Endothelial cell of umbilical vein (primary cell): ENCODE measurements at regions not wholly inside any gene's neighbourhood (a gene's known extent, or its start where the extent isn't known, plus 50 kb on each side); places are given as distances from the start of the nearest gene placed in this dataset.

Experiments used
- EZH2 ChIP-seq: IDR thresholded peaks from 2 replicates; pipeline ENCODE4 v1.6.1; 2012; ENCODE audit warnings: borderline replicate concordance, low read depth, mild to moderate bottlenecking, moderate library complexity, low read length, inconsistent platforms; ENCODE audit not compliant: severe bottlenecking
- FOS ChIP-seq: IDR thresholded peaks from 2 replicates; pipeline ENCODE4 v1.6.1; 2011; ENCODE audit warnings: mild to moderate bottlenecking, low read length, moderate library complexity, borderline replicate concordance; ENCODE audit not compliant: insufficient read depth
- GATA2 ChIP-seq: IDR thresholded peaks from 2 replicates; pipeline ENCODE4 v1.7.0; 2011; ENCODE audit warnings: low read depth, mild to moderate bottlenecking, moderate library complexity, mixed read lengths, low read length; ENCODE audit not compliant: insufficient read length, insufficient read depth
- POLR2A ChIP-seq: IDR thresholded peaks from 2 replicates; pipeline ENCODE4 v1.6.1; 2012; ENCODE audit warnings: low read depth, mild to moderate bottlenecking, control low read depth, low read length
- TF ChIP-seq, protein P1 (sequence below), 2 donors: IDR thresholded peaks; 1 replicate in 1 of 2; 2 replicates in 1 of 2; pipeline ENCODE4 v1.5.1; 2011; ENCODE audit warnings: low read length in 2 of 2, mild to moderate bottlenecking in 2 of 2, moderate library complexity in 2 of 2, control low read depth in 1 of 2, inconsistent platforms in 1 of 2, low read depth in 1 of 2; ENCODE audit not compliant: insufficient read depth in 1 of 2; ENCODE audit errors: extremely low read depth in 1 of 2
- TF ChIP-seq, protein P2 (sequence below): IDR thresholded peaks from 2 replicates; pipeline ENCODE4 v1.6.1; 2011; ENCODE audit not compliant: insufficient read depth, insufficient read length

DNA sequence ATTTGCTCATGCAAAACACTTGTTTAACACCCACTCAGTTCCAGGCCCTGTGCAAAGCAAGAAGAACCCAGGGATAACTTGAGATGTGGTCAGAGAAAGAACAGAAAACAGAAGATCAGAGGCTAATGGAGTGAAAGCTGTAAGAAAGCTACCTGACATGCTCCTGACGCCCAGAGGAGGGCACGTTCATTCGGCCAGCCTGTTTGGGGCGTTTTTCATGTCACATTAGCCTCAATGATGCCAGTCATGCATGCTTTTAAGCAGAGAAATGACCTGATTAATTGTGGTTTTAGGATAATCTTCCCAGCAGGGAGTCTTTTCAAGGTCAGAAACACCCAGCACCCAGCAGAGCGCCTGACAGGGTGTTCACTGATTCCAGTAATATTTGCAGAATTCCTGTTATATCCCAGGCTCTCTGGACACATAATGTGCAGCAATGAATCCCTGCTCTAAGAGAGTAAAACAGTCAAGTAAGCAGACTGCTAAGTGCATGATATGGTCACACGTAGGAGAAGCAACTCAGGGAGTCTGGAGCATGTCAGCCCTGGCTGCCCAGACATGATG, 320.0 kb downstream of the LRATD1 start:
- TF ChIP-seq, protein P1, sequence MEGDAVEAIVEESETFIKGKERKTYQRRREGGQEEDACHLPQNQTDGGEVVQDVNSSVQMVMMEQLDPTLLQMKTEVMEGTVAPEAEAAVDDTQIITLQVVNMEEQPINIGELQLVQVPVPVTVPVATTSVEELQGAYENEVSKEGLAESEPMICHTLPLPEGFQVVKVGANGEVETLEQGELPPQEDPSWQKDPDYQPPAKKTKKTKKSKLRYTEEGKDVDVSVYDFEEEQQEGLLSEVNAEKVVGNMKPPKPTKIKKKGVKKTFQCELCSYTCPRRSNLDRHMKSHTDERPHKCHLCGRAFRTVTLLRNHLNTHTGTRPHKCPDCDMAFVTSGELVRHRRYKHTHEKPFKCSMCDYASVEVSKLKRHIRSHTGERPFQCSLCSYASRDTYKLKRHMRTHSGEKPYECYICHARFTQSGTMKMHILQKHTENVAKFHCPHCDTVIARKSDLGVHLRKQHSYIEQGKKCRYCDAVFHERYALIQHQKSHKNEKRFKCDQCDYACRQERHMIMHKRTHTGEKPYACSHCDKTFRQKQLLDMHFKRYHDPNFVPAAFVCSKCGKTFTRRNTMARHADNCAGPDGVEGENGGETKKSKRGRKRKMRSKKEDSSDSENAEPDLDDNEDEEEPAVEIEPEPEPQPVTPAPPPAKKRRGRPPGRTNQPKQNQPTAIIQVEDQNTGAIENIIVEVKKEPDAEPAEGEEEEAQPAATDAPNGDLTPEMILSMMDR (IDR thresholded peaks at IDR 0.05; ENCODE audit: extremely low read depth in 1 of 2, insufficient read depth in 1 of 2, low read depth in 1 of 2, low read length in 2 of 2), result no peak
- TF ChIP-seq, protein P2, sequence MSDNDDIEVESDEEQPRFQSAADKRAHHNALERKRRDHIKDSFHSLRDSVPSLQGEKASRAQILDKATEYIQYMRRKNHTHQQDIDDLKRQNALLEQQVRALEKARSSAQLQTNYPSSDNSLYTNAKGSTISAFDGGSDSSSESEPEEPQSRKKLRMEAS, result no peak
- TF ChIP-seq EZH2 (no peak), POLR2A (no peak), FOS (no peak), GATA2 (no peak)
